Skin epidermis (tissue), 12 donors: ENCODE measurements at regions not wholly inside any gene's neighbourhood (a gene's known extent, or its start where the extent isn't known, plus 50 kb on each side); places are given as distances from the start of the nearest gene placed in this dataset.

Source experiments
- H3K27ac ChIP-seq, 21 experiments: fragments of 200-600 bp; sonication (generic) in 11 of 21; one replicate each; pipeline ENCODE4 v1.5.0; 2020; ENCODE audit warnings: mild to moderate bottlenecking in 3 of 21, inconsistent platforms in 2 of 21, moderate library complexity in 2 of 21
- H3K4me3 ChIP-seq, 7 experiments: fragments of 200-600 bp; sonication (generic) in 2 of 7; one replicate each; pipeline ENCODE4 v1.5.0; 2020; ENCODE audit warnings: inconsistent platforms in 2 of 7, mild to moderate bottlenecking in 2 of 7, moderate library complexity in 1 of 7

- Histone ChIP-seq H3K4me3 (no peak overlapping the region), H3K27ac (no peak overlapping the region)
Measured at GRCh38 chr12:67370979-67371378, 101.8 kb downstream of the CAND1 start.

DNA sequence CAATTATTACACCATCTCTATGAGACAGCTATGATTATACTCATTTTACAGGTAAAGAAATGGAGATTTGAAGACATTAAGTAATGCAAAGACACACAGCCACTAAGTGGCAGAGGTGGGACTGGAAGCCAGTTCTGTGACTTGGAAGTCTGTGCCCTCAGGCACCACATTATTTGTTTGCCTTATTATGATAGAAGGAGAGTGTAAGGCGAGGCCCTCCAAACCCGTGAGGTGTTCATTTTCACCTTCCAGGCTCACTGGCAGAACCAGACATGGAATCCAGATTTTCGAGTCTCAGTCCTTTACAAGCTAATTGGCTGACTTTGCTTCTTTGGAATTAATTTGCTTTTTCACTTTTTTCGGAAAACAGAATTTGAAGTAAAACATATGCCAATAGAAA is 107.9 kb downstream of the CAND1 start:
- no peak overlapping the region for H3K27ac ChIP-seq
- H3K4me3 ChIP-seq, result no peak overlapping the region

DNA sequence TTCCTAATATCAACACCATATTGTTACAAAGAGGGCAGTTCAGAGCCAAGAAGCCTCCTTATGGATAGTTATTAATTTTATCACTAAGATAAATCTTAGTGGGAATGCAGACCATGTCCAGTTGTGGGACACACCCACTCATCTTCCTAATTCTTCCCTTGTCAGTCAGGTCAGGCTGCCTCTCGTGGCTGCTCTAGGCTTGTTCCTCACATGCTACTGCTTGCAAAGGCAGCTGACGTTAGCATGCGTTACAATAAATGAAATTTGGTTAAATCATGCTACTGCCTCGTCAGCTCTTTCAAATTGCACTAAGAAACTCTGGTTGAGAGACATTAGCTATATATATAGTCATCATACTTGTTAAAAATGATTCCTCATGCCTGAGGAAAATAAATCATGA is 108.4 kb downstream of the CAND1 start:
- Histone ChIP-seq H3K4me3 (no peak overlapping the region), H3K27ac (no peak overlapping the region)

GRCh38 chr12:67382241-67382871 is 113.2 kb downstream of the CAND1 start:
- Histone ChIP-seq H3K27ac (peak overlapping the region in 6 of 21 experiments; percentile 4 to 63 (median 48)), H3K4me3 (no peak overlapping the region)

- H3K4me3 ChIP-seq, result no peak overlapping the region
- H3K27ac ChIP-seq, result no peak overlapping the region
Measured at GRCh38 chr12:67386869-67387565, 117.9 kb downstream of the CAND1 start.

DNA sequence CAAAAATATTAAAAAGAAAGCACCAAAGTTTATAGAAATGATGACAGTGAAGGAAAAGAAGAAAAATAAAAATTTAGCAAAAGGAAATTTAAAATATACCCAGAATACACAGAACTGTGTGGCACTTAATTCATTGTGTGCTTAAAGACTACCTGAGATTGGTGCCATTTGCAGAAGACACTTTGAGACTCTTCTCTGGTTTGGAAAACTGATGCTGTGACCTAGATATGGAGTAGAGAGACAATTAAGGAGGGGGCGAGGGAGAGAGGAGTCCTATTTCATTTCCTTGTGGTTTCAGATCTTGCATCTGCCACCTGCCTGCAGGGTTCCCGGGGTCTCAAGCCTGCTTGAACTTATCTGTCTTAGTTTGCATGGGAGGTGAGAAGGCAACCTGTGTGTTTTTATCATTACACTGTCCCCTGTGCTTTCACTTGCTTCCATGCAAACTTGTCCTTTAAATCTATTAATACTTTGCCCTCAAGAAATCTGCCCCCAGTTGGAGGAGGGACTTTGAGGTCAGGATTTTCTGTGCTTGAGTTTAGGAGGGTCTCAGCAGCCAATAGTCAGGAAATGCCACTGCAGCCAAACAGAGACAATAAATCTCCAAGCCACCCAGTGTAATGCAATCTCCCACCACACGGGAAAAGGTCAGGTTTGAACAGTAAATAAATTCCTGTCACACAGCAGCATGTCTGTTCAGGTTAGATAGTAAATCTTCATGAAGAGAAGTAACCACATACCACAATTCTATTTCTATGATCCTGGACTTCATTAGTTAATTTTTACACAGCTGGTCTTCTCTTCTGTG is 119.4 kb downstream of the CAND1 start:
- no peak overlapping the region for H3K27ac ChIP-seq

GRCh38 chr12:67390273-67390672 is 121.1 kb downstream of the CAND1 start:
- Histone ChIP-seq H3K27ac (no peak overlapping the region), H3K4me3 (no peak overlapping the region)

More for the DNA sequence above, 119.4 kb downstream of the CAND1 start:
- no peak overlapping the region for H3K4me3 ChIP-seq

- H3K4me3 ChIP-seq, result no peak overlapping the region
- no peak overlapping the region for H3K27ac ChIP-seq
Measured at GRCh38 chr12:67391034-67391433, 121.9 kb downstream of the CAND1 start.

DNA sequence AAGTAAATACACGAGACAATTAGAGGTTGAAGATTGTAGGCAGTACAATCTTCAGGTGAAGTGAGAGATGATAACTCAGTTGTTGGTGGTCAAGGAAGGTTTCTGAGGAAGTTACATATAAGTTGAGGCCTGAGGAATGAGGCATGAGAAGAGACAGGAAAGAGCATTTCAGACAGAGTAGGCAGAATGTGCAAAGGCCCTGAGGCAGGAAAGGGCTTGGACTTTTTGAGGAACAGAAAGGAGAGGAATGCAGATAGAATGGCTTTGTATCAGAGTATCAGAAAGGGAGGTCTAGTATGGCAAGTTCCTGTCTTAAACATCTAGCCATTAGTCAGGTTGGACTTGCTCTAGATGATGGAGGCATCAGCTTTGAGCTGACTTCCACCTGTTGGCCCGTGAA is 122.5 kb downstream of the CAND1 start:
- no peak overlapping the region for H3K4me3 ChIP-seq
- H3K27ac ChIP-seq, result no peak overlapping the region

- H3K4me3 ChIP-seq, result no peak overlapping the region
- H3K27ac ChIP-seq, result peak overlapping the region in 4 of 21 experiments; percentile 9 to 63 (median 34)
Measured at GRCh38 chr12:67394550-67394949, 125.4 kb downstream of the CAND1 start.

DNA sequence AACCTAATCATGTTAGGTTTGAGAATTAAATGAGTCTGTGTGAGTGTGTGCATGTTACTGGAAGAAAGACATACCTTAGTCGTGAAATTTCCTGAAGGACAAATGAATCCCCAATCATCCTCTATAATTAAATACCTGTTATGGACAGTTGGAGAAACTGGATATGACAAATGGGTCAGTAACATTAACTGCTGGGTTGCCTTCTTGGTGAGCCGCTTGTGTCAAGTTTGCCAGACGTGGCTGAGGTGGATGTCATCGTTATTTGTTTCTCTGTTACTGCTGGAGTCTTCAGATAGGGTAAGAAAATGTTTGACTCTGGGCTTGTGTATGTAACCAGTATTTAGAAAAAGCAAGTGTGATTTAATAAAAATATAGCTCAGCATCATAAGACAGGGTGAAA is 131.6 kb downstream of the CAND1 start:
- no peak overlapping the region for H3K4me3 ChIP-seq
- no peak overlapping the region for H3K27ac ChIP-seq

DNA sequence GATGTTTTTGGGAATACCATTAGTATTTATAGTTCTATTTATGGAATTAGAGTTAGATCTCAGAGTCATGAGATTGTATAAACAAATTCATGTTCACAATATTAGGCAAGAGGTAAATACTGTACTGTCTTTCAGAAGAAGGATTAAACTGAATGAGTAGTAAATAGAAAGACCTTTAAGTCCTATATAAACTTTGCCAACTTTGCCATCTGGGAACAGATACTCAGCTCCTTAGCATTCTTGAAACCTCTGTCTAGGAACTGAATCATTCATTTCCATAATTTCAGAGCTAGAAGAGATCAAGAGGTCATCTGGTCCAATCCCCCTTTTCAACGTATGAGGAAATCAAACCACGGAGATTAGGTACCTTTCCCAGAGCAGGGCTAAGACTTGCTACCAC is 141.1 kb downstream of the CAND1 start:
- H3K4me3 ChIP-seq, result no peak overlapping the region

GRCh38 chr12:67410667-67411067 is 141.5 kb downstream of the CAND1 start:
- Histone ChIP-seq H3K27ac (no peak overlapping the region), H3K4me3 (no peak overlapping the region)

More for the DNA sequence above, 141.1 kb downstream of the CAND1 start:
- H3K27ac ChIP-seq, result no peak overlapping the region

GRCh38 chr12:67411562-67411961 is 142.4 kb downstream of the CAND1 start:
- Histone ChIP-seq H3K27ac (no peak overlapping the region), H3K4me3 (no peak overlapping the region)

- Histone ChIP-seq H3K27ac (no peak overlapping the region), H3K4me3 (no peak overlapping the region)
Measured at GRCh38 chr12:67413577-67413976, 144.4 kb downstream of the CAND1 start.

- no peak overlapping the region for H3K4me3 ChIP-seq
- no peak overlapping the region for H3K27ac ChIP-seq
Measured at GRCh38 chr12:67414011-67414715, 145.0 kb downstream of the CAND1 start.

GRCh38 chr12:67415473-67415872 is 146.3 kb downstream of the CAND1 start:
- Histone ChIP-seq H3K27ac (no peak overlapping the region), H3K4me3 (no peak overlapping the region)

DNA sequence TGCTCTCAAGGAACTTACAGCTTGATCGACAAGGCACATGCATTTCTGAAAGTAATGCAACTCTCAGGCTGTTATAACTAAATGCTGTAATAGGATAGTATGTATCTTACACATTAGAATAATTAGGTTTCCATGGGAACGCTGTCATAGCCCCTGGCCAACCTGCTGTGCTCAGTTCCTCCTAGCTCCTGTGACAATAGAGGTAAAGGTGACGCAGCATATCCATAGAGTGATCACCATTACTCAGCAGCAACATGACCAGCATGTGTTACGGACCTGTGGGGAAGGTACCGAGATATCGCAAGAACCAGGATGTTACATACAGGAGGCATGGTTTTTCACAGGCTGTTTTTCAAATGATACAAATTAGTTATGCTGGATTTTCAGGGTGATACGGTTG is 150.7 kb downstream of the CAND1 start:
- H3K27ac ChIP-seq, result peak overlapping the region in 1 of 21 experiments; percentile 31

DNA sequence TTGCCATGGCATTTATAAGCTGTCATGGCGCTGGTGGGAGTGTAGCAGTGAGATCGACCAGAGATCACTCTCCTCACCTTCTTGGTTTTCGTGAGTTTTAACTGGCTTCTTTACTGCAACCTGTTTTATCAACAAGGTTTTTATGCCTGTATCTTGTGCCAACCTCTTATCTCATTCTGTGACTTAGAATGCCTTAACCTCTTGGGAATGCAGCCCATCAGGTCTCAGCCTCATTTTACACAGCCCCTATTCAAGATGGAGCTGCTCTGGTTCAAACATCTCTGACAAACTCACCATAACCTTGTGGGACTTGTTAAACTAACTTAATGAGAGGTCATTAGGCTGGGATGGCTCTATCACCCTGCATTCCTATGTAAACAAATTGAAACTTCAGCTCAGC is 151.3 kb downstream of the CAND1 start:
- peak overlapping the region in 1 of 21 experiments; percentile 31 for H3K27ac ChIP-seq
- H3K4me3 ChIP-seq, result no peak overlapping the region

More for the DNA sequence above, 150.7 kb downstream of the CAND1 start:
- H3K4me3 ChIP-seq, result no peak overlapping the region

DNA sequence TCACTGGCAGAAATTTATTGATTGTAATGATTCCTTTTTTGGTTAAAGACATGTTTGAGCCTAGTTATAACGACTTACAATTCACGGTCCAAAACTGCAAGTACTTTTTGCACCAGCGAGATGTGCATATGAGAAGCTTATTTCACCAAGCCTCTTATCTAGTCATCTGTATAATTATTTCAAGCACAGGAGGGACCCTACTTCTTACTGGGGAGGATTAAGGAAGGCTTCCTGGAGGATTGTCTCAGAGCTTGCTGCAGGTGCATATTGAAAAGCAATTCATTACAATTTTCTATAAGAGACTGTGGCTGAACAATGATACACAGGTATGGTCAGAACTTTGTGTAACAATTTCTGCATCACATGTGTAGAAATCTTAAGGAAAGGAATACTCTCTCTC is 152.9 kb downstream of the CAND1 start:
- Histone ChIP-seq H3K4me3 (no peak overlapping the region), H3K27ac (no peak overlapping the region)
